WERI-Rb-1 (cell line): ENCODE measurements at regions not wholly inside any gene's neighbourhood (a gene's known extent, or its start where the extent isn't known, plus 50 kb on each side); places are given as distances from the start of the nearest gene placed in this dataset.

Experiments used
- DNase-seq: peaks from one replicate; pipeline ENCODE4 v3.0.0-alpha.2; 2020
- H3K27ac ChIP-seq: fragments of 250-450 bp; sonication (Bioruptor Pico); 2 replicates; pipeline ENCODE4 v1.5.1; 2020; ENCODE audit warnings: mild to moderate bottlenecking, moderate library complexity
- H3K27me3 ChIP-seq: fragments of 250-450 bp; sonication (Bioruptor Pico); 2 replicates; pipeline ENCODE4 v1.5.1; 2021; ENCODE audit warnings: mild to moderate bottlenecking, low read depth, moderate library complexity; ENCODE audit not compliant: insufficient read depth, severe bottlenecking
- H3K36me3 ChIP-seq: fragments of 250-450 bp; sonication (Bioruptor Pico); 2 replicates; pipeline ENCODE4 v1.5.1; 2020; ENCODE audit warnings: mild to moderate bottlenecking, moderate library complexity
- H3K4me3 ChIP-seq: 2 replicates; pipeline ENCODE4 v1.5.1; 2011; ENCODE audit warnings: low read depth, mild to moderate bottlenecking, control low read depth, low read length
- H3K9me3 ChIP-seq: fragments of 250-450 bp; sonication (Bioruptor Pico); 2 replicates; pipeline ENCODE4 v1.5.1; 2021; ENCODE audit warnings: mild to moderate bottlenecking, moderate library complexity; ENCODE audit not compliant: severe bottlenecking
- TF ChIP-seq, protein P1 (sequence below): IDR thresholded peaks from 2 replicates; pipeline ENCODE4 v1.5.1; 2011; ENCODE audit warnings: low read depth, mild to moderate bottlenecking, control low read depth, inconsistent platforms, low read length

- Histone ChIP-seq H3K27me3 (no peaks in the 10 kb centered on the region), H3K27ac (no peak overlapping the region), H3K4me3 (no peak overlapping the region), H3K36me3 (no peaks in the 10 kb centered on the region), H3K9me3 (no peaks in the 10 kb centered on the region)
- DNase-seq = no peak
- TF ChIP-seq, protein P1, sequence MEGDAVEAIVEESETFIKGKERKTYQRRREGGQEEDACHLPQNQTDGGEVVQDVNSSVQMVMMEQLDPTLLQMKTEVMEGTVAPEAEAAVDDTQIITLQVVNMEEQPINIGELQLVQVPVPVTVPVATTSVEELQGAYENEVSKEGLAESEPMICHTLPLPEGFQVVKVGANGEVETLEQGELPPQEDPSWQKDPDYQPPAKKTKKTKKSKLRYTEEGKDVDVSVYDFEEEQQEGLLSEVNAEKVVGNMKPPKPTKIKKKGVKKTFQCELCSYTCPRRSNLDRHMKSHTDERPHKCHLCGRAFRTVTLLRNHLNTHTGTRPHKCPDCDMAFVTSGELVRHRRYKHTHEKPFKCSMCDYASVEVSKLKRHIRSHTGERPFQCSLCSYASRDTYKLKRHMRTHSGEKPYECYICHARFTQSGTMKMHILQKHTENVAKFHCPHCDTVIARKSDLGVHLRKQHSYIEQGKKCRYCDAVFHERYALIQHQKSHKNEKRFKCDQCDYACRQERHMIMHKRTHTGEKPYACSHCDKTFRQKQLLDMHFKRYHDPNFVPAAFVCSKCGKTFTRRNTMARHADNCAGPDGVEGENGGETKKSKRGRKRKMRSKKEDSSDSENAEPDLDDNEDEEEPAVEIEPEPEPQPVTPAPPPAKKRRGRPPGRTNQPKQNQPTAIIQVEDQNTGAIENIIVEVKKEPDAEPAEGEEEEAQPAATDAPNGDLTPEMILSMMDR = no peak
Measured at GRCh38 chr5:36492984-36493654, 113.3 kb upstream of the SLC1A3 start.

DNA sequence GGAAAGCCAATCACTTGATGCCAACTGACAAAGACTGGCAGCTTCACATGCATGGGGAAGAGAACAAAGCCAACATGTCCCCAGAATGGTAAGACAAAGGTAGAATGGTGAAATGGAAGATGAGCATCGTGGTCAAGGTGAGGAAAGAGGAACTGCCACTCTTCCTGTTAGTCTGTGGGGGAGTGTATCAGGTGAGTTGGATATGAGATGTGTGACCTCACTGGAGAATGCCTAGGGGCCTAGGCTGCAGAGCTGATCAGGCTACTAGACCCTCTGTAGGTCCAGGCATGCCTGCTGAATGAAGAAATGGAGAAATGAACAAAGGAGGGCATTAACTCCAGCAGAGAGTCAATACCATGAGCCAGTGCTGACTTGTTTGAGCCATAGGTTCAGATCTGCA lies 112.4 kb upstream of the SLC1A3 start:
- Histone ChIP-seq H3K36me3 (no peaks in the 10 kb centered on the region), H3K27ac (no peak overlapping the region), H3K9me3 (no peaks in the 10 kb centered on the region), H3K27me3 (no peaks in the 10 kb centered on the region), H3K4me3 (no peak overlapping the region)
- TF ChIP-seq, protein P1 = no peak
- no peak for DNase-seq

DNA sequence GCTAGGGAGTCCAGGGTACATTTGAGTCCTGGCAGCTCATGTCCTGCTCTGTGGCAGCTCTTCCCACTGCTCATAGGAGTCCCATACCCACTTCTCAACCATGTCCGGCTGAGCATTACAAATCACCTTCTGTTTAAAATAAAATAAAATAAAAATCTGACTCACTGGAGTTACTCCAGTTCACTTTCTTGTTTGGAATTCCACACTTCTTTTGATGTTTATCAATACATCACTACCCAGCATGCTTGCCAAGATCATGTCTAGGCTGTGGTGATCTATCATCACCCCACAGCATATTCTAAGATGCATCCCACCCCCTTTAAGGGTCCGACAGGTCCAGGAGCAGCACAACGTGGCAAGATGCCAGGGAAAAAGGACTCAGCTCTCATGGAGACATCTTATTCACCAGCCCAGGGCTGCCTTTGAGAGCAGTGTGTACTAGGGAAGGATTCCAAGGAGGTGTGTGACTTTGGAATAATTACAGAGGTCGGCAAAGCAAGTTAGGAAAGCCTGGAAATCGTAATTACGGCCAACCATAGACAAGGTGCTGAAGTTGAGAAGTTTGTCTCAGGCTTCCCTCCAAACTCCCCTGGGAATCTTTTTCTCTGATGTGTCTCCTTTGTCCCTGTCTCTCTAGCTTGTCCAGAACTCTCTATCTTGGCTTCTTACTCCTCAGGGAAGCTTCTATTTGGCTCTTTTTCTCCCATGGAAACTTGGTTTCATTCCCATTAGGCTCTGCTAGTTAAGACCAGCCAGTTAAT lies 111.4 kb upstream of the SLC1A3 start:
- H3K36me3 ChIP-seq = no peaks in the 10 kb centered on the region
- TF ChIP-seq, protein P1 = no peak
- H3K27ac ChIP-seq = no peak overlapping the region
- H3K9me3 ChIP-seq = no peaks in the 10 kb centered on the region
- H3K27me3 ChIP-seq = no peaks in the 10 kb centered on the region
- no peak overlapping the region for H3K4me3 ChIP-seq
- no peak for DNase-seq

DNA sequence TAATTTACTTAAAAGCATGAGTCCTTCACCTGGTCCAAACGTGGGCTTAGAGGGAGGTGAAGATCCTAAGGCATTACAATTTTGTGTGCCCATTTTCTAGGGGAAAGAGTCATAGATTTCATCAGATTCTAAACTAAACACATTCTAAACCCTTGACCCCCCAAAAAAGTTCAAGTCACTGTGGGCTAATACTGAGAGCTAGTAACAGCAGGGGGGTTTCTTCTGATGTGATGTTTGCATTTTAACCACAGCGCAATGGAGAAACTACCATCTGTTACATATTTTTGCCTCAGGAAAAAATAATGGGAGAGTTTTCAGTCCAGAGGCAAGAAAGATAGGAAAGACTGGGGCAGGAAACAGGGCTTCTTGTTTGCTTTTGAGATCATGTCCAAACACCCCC lies 110.8 kb upstream of the SLC1A3 start:
- H3K9me3 ChIP-seq = no peaks in the 10 kb centered on the region
- no peak overlapping the region for H3K4me3 ChIP-seq
- DNase-seq = no peak
- no peak overlapping the region for H3K27ac ChIP-seq
- H3K27me3 ChIP-seq = no peaks in the 10 kb centered on the region
- TF ChIP-seq, protein P1 = no peak
- H3K36me3 ChIP-seq = no peaks in the 10 kb centered on the region

- TF ChIP-seq, protein P1 = no peak
- Histone ChIP-seq H3K27ac (no peak overlapping the region), H3K4me3 (no peak overlapping the region), H3K27me3 (no peaks in the 10 kb centered on the region), H3K36me3 (no peaks in the 10 kb centered on the region), H3K9me3 (no peaks in the 10 kb centered on the region)
- DNase-seq = no peak
Measured at GRCh38 chr5:36496471-36496870, 109.9 kb upstream of the SLC1A3 start.

DNA sequence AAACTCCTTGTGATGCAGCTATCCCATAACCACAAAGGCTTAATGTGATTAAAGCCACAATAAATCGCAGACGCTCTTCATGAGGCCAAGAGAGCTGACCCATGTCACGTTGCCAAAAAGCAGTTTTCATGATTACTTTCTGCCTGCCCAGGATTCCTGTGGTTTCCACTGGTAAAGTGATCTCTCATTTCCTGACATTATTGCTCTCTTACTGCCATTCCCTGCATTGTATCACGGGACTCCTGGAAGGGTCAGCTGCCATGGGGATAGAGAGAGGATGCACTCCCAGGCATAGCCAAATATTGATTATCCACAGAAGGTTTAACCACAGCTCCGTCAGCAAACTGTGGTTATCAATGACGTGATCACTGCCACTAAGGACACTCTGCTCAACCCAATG lies 103.8 kb upstream of the SLC1A3 start:
- no peaks in the 10 kb centered on the region for H3K36me3 ChIP-seq
- no peak for DNase-seq
- H3K27ac ChIP-seq = no peak overlapping the region
- TF ChIP-seq, protein P1 = no peak
- no peak overlapping the region for H3K4me3 ChIP-seq
- no peaks in the 10 kb centered on the region for H3K27me3 ChIP-seq
- H3K9me3 ChIP-seq = no peaks in the 10 kb centered on the region
